ENCODE measurements at regions not wholly inside any gene's neighbourhood (a gene's known extent, or its start where the extent isn't known, plus 50 kb on each side); places are given as distances from the start of the nearest gene placed in this dataset.

- H3K4me3 ChIP-seq (ENCODE audit: low read depth, low read length): no peak overlapping the region
- DNase-seq (ENCODE audit: low read depth): no peak
- TF ChIP-seq, protein P1, sequence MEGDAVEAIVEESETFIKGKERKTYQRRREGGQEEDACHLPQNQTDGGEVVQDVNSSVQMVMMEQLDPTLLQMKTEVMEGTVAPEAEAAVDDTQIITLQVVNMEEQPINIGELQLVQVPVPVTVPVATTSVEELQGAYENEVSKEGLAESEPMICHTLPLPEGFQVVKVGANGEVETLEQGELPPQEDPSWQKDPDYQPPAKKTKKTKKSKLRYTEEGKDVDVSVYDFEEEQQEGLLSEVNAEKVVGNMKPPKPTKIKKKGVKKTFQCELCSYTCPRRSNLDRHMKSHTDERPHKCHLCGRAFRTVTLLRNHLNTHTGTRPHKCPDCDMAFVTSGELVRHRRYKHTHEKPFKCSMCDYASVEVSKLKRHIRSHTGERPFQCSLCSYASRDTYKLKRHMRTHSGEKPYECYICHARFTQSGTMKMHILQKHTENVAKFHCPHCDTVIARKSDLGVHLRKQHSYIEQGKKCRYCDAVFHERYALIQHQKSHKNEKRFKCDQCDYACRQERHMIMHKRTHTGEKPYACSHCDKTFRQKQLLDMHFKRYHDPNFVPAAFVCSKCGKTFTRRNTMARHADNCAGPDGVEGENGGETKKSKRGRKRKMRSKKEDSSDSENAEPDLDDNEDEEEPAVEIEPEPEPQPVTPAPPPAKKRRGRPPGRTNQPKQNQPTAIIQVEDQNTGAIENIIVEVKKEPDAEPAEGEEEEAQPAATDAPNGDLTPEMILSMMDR (IDR thresholded peaks at IDR 0.05; ENCODE audit: insufficient read depth, low read depth, low read length): no peak
These were observed 462.5 kb downstream of the CDH26 start for GRCh38 chr20:60420676-60421229.

DNA sequence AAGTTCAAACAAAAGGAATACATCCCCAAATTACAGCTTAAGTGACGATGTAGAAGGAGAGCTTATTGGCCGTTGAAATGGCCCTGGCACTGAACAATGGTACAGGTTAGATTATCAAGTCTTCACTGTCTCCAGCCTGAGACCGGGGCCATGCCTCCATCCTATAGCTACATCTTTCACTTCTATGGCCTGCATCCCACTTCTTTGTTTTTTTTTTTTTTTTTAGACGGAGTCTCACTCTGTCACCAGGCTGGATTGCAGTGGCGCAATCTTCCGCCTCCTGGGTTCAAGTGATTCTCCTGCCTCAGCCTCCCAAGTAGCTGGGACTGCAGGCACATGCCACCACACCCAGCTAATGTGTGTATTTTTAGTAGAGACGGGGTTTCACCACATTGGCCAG, 464.6 kb downstream of the CDH26 start:
- TF ChIP-seq, protein P1 (IDR thresholded peaks at IDR 0.05; ENCODE audit: insufficient read depth, low read depth, low read length): no peak
- DNase-seq (ENCODE audit: low read depth): no peak

GRCh38 chr20:60424267-60424902, 466.2 kb downstream of the CDH26 start:
- DNase-seq (ENCODE audit: low read depth): no peak
- TF ChIP-seq, protein P1 (IDR thresholded peaks at IDR 0.05; ENCODE audit: insufficient read depth, low read depth, low read length): no peak
- H3K4me3 ChIP-seq (ENCODE audit: low read depth, low read length): no peak overlapping the region

More for the DNA sequence above, 464.6 kb downstream of the CDH26 start:
- H3K4me3 ChIP-seq (ENCODE audit: low read depth, low read length): no peak overlapping the region

DNA sequence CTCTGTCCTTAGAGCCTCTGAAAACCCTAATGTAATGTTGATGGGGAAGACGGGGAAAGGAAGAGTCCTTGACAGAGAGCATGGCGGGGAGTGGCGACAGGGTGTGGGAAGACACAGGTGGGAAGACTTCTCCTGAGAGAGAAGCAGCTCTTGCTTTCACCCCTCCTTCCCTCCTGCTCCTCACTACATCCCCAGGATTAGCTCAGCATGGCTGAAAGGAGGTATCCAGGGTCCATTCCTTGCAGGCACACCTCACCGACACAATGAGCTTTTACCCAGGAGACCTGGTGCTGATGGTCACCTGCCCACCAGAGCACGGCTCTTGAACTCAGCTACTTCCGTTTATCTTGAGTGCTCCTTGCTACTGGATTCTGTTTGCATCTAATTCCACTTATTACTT, 469.3 kb downstream of the CDH26 start:
- DNase-seq (ENCODE audit: low read depth): no peak
- no peak overlapping the region for H3K4me3 ChIP-seq (ENCODE audit: low read depth, low read length)
- TF ChIP-seq, protein P1 (IDR thresholded peaks at IDR 0.05; ENCODE audit: insufficient read depth, low read depth, low read length): no peak

DNA sequence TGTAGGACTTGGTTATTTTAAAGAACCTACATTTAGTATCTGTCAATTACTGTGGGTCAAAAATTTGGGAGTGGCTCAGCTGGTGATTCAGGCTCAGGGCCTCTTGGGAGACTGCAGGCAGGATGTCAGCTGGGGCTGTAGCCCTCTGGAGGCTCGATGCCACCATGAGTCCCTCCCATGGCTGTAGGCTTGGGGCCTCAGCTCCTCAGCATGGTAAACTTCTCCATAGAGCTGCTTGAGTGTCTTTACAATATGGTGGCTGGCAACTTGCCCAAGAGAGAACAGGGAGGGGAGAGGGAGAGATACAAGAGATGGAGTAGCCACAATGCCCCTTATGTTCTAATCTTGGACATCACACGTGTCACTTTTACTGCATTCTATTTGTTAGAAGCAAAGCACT, 470.4 kb downstream of the CDH26 start:
- TF ChIP-seq, protein P1 (IDR thresholded peaks at IDR 0.05; ENCODE audit: insufficient read depth, low read depth, low read length): no peak
- DNase-seq (ENCODE audit: low read depth): no peak
- no peak overlapping the region for H3K4me3 ChIP-seq (ENCODE audit: low read depth, low read length)

DNA sequence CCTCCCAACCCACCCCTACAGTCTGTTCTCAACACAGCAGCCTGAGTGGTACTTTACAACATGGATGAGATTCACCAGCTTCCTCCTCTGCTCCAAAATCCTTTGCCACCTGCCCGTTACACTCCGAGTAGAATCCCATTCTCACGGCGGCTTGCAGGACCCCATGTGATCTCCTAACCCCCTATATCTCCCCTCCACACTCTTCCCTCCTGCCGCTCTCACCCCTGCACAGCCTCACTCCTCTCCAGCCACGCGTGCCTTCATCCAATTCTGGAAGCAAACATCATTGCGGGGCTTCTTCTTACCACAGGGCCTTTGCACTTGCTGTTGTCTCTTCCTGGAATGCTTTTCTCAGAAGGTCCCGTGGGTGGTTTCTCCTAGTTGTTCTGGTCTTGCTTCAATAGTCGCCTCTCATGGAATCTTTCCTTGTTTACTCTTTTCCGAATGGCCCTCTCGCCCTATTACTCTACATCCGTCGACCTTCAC, 472.3 kb downstream of the CDH26 start:
- no peak for DNase-seq (ENCODE audit: low read depth)
- no peak overlapping the region for H3K4me3 ChIP-seq (ENCODE audit: low read depth, low read length)
- TF ChIP-seq, protein P1 (IDR thresholded peaks at IDR 0.05; ENCODE audit: insufficient read depth, low read depth, low read length): no peak
